ENCODE measurements at regions not wholly inside any gene's neighbourhood (a gene's known extent, or its start where the extent isn't known, plus 50 kb on each side); places are given as distances from the start of the nearest gene placed in this dataset.

GRCh38 chr15:95996494-95996893, 334.0 kb upstream of the NR2F2 start:
- Histone ChIP-seq H3K4me3 (ENCODE audit: low read depth, low read length, poor library complexity, severe bottlenecking) (no peak overlapping the region), H3K36me3 (ENCODE audit: insufficient read depth, low read length, poor library complexity, severe bottlenecking) (no peaks in the 10 kb centered on the region), H3K4me1 (ENCODE audit: insufficient read depth, low read length, poor library complexity, severe bottlenecking) (no peaks in the 10 kb centered on the region), H3K27me3 (replicated peaks; ENCODE audit: insufficient read depth, low read depth, low read length, poor library complexity) (no peaks in the 10 kb centered on the region), H3K27ac (ENCODE audit: low read depth, low read length, poor library complexity, severe bottlenecking) (no peak overlapping the region), H3K9me3 (ENCODE audit: low read depth, low read length, poor library complexity, severe bottlenecking) (no peaks in the 10 kb centered on the region)
- ChIA-PET POLR2A (ENCODE audit: low non-redundant PET) (no interaction called here), CTCF (no interaction called here)
- no TSS peak for BruUV-seq (replicated peaks)
- no peak for DNase-seq (ENCODE audit: low spot score)
- no peak for TF ChIP-seq CTCF (conservative IDR thresholded peaks at IDR 0.05; ENCODE audit: low read depth, low read length)
- no peak for TF ChIP-seq EZH2 (IDR thresholded peaks at IDR 0.05; ENCODE audit: borderline replicate concordance, low read depth, low read length, poor library complexity, severe bottlenecking)
- intact Hi-C loops (cut with micrococcal nuclease; ENCODE audit: unreplicated experiment) = no loop called here

- H3K4me1 ChIP-seq (ENCODE audit: insufficient read depth, low read length, poor library complexity, severe bottlenecking) = no peaks in the 10 kb centered on the region
- intact Hi-C loops (cut with micrococcal nuclease; ENCODE audit: unreplicated experiment) = no loop called here
- H3K36me3 ChIP-seq (ENCODE audit: insufficient read depth, low read length, poor library complexity, severe bottlenecking) = no peaks in the 10 kb centered on the region
- TF ChIP-seq CTCF (conservative IDR thresholded peaks at IDR 0.05; ENCODE audit: low read depth, low read length) = no peak
- no peak for TF ChIP-seq EZH2 (IDR thresholded peaks at IDR 0.05; ENCODE audit: borderline replicate concordance, low read depth, low read length, poor library complexity, severe bottlenecking)
- CTCF ChIA-PET = no interaction called here
- no peaks in the 10 kb centered on the region for H3K9me3 ChIP-seq (ENCODE audit: low read depth, low read length, poor library complexity, severe bottlenecking)
- BruUV-seq (replicated peaks) = no TSS peak
- no peak for DNase-seq (ENCODE audit: low spot score)
- no peak overlapping the region for H3K4me3 ChIP-seq (ENCODE audit: low read depth, low read length, poor library complexity, severe bottlenecking)
- POLR2A ChIA-PET (ENCODE audit: low non-redundant PET) = no interaction called here
- no peak overlapping the region for H3K27ac ChIP-seq (ENCODE audit: low read depth, low read length, poor library complexity, severe bottlenecking)
- H3K27me3 ChIP-seq (replicated peaks; ENCODE audit: insufficient read depth, low read depth, low read length, poor library complexity) = no peaks in the 10 kb centered on the region
Measured at GRCh38 chr15:95998935-95999334, 331.6 kb upstream of the NR2F2 start.

GRCh38 chr15:96002890-96003859, 327.3 kb upstream of the NR2F2 start:
- no peaks in the 10 kb centered on the region for H3K9me3 ChIP-seq (ENCODE audit: low read depth, low read length, poor library complexity, severe bottlenecking)
- BruUV-seq (replicated peaks) = no TSS peak
- no peaks in the 10 kb centered on the region for H3K27me3 ChIP-seq (replicated peaks; ENCODE audit: insufficient read depth, low read depth, low read length, poor library complexity)
- intact Hi-C loops (cut with micrococcal nuclease; ENCODE audit: unreplicated experiment) = no loop called here
- ChIA-PET CTCF (no interaction called here), POLR2A (ENCODE audit: low non-redundant PET) (no interaction called here)
- no peak for DNase-seq (ENCODE audit: low spot score)
- H3K4me1 ChIP-seq (ENCODE audit: insufficient read depth, low read length, poor library complexity, severe bottlenecking) = no peaks in the 10 kb centered on the region
- H3K4me3 ChIP-seq (ENCODE audit: low read depth, low read length, poor library complexity, severe bottlenecking) = no peak overlapping the region
- no peak overlapping the region for H3K27ac ChIP-seq (ENCODE audit: low read depth, low read length, poor library complexity, severe bottlenecking)
- no peaks in the 10 kb centered on the region for H3K36me3 ChIP-seq (ENCODE audit: insufficient read depth, low read length, poor library complexity, severe bottlenecking)
- TF ChIP-seq EZH2 (IDR thresholded peaks at IDR 0.05; ENCODE audit: borderline replicate concordance, low read depth, low read length, poor library complexity, severe bottlenecking) (no peak), CTCF (conservative IDR thresholded peaks at IDR 0.05; ENCODE audit: low read depth, low read length) (no peak)
